GM13976 (cell line): ENCODE measurements at regions not wholly inside any gene's neighbourhood (a gene's known extent, or its start where the extent isn't known, plus 50 kb on each side); places are given as distances from the start of the nearest gene placed in this dataset.

ENCODE experiments used
- DNase-seq: peaks from one replicate; pipeline ENCODE4 v3.0.0; 2012; ENCODE audit warnings: low spot score
- CTCF ChIP-seq: IDR thresholded peaks from 2 replicates; pipeline ENCODE4 v1.5.1; 2012; ENCODE audit warnings: borderline replicate concordance, mild to moderate bottlenecking; ENCODE audit not compliant: insufficient read depth; ENCODE audit errors: extremely low read depth, missing control alignments, control extremely low read depth
- in situ Hi-C: fragments of 300-500 bp; cut with MboI; formaldehyde crosslinking; loops from one replicate; pipeline ENCODE4 v1.12.0; 2022; ENCODE audit warnings: low sequenced_read_pairs, mixed read lengths, inconsistent platforms; ENCODE audit not compliant: unreplicated experiment

GRCh38 chr12:132417741-132418140 is 72.2 kb upstream of the FBRSL1 start:
- no peak for TF ChIP-seq CTCF
- in situ Hi-C loops, result loop anchor here (5.0 to 25.0 kb wide), 2 partner anchors 95 to 195 kb away; partner anchors contain the start of genes LRCOL1 and P2RX2
- no peak for DNase-seq

- DNase-seq, result no peak
- in situ Hi-C loops, result loop anchor here (5.0 to 25.0 kb wide), 2 partner anchors 95 to 195 kb away; partner anchors contain the start of genes LRCOL1 and P2RX2
- no peak for TF ChIP-seq CTCF
Observed at GRCh38 chr12:132416827-132417226, 73.1 kb upstream of the FBRSL1 start.

GRCh38 chr12:132416121-132416673 is 73.8 kb upstream of the FBRSL1 start:
- in situ Hi-C loops, result loop anchor here (5.0 to 25.0 kb wide), 2 partner anchors 96 to 196 kb away; partner anchors contain the start of genes LRCOL1 and P2RX2
- TF ChIP-seq CTCF, result no peak
- DNase-seq, result no peak

- in situ Hi-C loops, result loop anchor here (5.0 to 25.0 kb wide), 2 partner anchors 97 to 197 kb away; partner anchors contain the start of genes LRCOL1 and P2RX2
- no peak for TF ChIP-seq CTCF
- no peak for DNase-seq
Observed at GRCh38 chr12:132415327-132416120, 74.4 kb upstream of the FBRSL1 start.

GRCh38 chr12:132414634-132415326 is 75.2 kb upstream of the FBRSL1 start:
- peak; percentile 94 for DNase-seq
- in situ Hi-C loops, result loop anchor here (5.0 to 25.0 kb wide), 2 partner anchors 98 to 198 kb away; partner anchors contain the start of genes LRCOL1 and P2RX2
- TF ChIP-seq CTCF, result peak; percentile 88

- TF ChIP-seq CTCF, result peak; percentile 24
- in situ Hi-C loops, result loop anchor here (25.0 kb wide), 1 partner anchor 198 kb away; the partner anchor contains the start of genes LRCOL1 and P2RX2
- DNase-seq, result peak; percentile 67
Observed at GRCh38 chr12:132413931-132414588, 75.9 kb upstream of the FBRSL1 start.
